ENCODE measurements at regions not wholly inside any gene's neighbourhood (a gene's known extent, or its start where the extent isn't known, plus 50 kb on each side); places are given as distances from the start of the nearest gene placed in this dataset.
A peak's percentile ranks its signal among the peaks of the same experiment; 100 is the strongest.

DNA sequence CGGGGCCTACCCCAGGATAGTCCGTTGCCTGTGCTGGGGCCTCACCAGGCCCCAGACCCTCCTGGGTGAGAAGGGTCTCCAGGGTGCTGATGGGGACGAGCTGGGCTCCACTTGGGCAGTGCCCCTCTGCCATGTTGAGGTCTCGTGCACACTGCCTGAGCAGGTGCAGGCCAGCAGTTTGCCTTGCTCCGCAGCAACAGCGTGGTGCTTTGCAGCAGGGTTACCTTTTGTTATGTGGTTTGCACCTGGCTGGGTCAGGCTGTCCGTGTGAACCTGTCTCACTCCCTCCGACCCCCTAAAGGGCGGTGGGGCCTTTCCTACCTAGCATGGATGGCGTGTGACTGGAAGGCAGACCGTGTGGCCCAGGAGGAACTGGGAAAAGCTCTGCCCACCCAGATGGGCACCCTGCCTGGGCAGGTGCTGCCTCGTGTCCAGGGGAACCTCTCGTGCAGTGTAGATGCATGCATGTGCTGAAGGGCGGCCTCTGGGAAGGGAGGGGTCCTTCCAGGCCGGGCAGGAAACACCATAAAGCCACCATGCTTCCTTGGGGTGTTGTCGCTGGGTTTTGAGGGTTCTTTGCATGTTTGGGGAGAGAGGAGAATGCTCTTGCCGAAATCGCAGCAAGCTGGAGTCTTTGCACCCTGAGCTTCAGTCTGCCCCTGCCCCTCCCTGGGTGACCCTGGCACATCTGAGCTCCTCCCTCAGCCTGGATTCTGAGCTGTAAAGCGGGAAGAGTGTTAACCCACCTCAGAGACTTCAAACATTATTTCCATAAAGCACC lies 75.4 kb upstream of the PPARA start:
- TF ChIP-seq, protein P1, sequence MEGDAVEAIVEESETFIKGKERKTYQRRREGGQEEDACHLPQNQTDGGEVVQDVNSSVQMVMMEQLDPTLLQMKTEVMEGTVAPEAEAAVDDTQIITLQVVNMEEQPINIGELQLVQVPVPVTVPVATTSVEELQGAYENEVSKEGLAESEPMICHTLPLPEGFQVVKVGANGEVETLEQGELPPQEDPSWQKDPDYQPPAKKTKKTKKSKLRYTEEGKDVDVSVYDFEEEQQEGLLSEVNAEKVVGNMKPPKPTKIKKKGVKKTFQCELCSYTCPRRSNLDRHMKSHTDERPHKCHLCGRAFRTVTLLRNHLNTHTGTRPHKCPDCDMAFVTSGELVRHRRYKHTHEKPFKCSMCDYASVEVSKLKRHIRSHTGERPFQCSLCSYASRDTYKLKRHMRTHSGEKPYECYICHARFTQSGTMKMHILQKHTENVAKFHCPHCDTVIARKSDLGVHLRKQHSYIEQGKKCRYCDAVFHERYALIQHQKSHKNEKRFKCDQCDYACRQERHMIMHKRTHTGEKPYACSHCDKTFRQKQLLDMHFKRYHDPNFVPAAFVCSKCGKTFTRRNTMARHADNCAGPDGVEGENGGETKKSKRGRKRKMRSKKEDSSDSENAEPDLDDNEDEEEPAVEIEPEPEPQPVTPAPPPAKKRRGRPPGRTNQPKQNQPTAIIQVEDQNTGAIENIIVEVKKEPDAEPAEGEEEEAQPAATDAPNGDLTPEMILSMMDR (conservative IDR thresholded peaks at IDR 0.05): no peak
- peak; percentile 42; the same call in 1 of the 2 replicates for TF ChIP-seq ZFX (IDR thresholded peaks at IDR 0.05)
- H3K27ac ChIP-seq: peak overlapping the region; percentile 100

DNA sequence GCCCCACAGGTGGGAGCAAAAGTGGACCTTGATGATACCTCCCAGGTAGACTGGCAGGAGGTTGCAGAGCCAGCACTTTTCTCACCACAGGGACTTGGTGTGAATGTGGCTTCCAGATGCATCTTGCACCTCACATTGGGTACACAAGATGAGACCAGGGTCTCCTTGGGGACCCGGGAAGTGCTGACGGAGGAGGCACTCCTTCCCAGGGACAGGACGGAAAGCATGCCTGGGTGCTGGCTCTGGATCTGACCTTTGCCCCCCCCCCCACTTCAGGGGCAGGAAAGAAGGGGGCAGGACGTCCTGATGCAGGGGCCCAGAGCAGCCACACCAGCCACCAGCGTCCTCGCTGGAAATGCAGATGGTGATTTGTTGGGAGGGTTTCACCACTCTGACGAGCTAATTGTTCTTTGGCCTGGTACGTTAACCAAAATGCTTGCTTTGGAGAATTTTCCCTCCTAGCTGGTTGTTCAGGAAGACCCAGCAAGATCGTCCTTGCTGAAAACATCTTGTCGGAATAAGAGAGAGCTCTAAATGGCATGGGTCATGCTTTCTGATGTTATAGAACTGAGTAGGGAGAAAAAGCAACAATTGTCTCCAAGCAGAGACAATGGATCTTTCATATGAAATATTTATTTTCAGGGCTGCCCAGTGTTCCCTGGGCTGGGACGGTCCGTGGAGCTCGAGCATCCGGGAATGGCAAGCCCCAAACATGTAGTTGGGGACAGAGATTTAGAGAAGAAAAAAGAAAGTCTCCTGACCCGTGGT lies 74.4 kb upstream of the PPARA start:
- peak overlapping the region; percentile 100 for H3K27ac ChIP-seq

GRCh38 chr22:46076651-46077339 lies 73.5 kb upstream of the PPARA start:
- peak; percentile 24; the same call in 1 of the 2 replicates for TF ChIP-seq ZFX (IDR thresholded peaks at IDR 0.05)
- TF ChIP-seq, protein P1 (conservative IDR thresholded peaks at IDR 0.05): no peak
- peak overlapping the region; percentile 100 for H3K27ac ChIP-seq

More for the DNA sequence above, 74.4 kb upstream of the PPARA start:
- TF ChIP-seq, protein P1 (conservative IDR thresholded peaks at IDR 0.05): no peak
- TF ChIP-seq ZFX (IDR thresholded peaks at IDR 0.05): no peak

DNA sequence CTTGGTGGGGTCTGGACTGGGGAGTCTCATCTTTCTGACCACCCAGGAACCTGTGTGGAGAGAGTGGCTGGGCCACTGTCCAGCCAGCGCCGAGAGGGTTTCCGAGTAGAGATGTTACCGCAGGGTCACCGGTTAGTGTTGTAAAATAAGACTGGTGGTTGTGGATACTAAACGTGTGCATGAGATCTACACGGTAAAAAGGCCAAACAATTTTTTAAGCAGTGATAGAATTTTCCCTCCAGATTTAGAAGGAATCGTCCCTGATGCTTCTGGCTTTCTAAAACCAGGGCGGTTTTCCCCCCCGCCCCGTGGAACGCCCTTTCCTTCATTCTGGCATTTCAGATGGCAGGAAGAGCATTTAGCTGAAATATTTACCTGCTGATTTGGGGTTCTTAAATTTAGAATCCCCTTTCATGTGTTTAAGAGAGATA lies 72.6 kb upstream of the PPARA start:
- H3K27ac ChIP-seq: peak overlapping the region; percentile 100
- no peak for TF ChIP-seq ZFX (IDR thresholded peaks at IDR 0.05)
- TF ChIP-seq, protein P1 (conservative IDR thresholded peaks at IDR 0.05): no peak

DNA sequence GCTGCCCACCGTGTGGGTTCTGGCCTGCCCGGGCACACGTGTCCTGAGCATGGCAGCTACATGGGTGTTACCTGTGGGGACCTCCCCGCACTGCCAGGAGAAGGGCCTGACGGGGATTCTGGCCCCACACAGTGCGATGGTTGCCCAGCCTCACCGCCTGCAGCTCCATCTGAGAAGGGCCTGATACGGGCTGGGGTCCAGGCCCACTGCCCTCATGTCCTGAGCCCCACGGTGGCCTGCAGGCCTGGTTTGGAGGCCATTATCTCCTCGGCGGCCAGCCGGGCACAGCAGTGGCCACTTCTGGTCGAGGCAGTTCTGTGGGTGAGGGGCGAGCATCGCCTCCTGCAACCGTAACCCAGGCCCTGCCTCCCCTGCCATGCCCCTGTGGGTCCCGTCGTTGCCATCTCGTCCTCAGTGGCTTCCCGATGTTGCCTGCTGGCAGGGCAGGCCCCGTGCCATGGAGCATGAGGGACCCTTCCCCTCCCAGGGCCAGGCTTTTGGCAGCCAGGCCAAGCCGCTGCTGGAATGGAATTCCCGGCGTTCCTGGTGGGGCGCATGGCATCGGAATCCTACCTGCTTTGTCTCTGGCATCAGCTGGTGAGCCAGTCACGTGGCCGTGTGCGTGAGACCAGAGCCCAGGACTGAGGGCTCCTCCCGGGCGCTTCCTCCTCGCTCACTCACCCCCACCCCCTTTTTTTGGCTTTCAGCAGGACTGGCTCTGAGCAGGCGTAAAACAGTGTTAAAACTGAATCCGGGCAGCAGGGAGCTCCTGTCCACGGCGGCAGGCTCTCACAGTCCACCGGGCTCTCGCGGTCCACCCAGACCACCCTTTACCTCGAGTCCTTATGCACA lies 71.9 kb upstream of the PPARA start:
- TF ChIP-seq, protein P1 (conservative IDR thresholded peaks at IDR 0.05): no peak
- peak; percentile 76 for TF ChIP-seq ZFX (IDR thresholded peaks at IDR 0.05)
- peak overlapping the region; percentile 100 for H3K27ac ChIP-seq

DNA sequence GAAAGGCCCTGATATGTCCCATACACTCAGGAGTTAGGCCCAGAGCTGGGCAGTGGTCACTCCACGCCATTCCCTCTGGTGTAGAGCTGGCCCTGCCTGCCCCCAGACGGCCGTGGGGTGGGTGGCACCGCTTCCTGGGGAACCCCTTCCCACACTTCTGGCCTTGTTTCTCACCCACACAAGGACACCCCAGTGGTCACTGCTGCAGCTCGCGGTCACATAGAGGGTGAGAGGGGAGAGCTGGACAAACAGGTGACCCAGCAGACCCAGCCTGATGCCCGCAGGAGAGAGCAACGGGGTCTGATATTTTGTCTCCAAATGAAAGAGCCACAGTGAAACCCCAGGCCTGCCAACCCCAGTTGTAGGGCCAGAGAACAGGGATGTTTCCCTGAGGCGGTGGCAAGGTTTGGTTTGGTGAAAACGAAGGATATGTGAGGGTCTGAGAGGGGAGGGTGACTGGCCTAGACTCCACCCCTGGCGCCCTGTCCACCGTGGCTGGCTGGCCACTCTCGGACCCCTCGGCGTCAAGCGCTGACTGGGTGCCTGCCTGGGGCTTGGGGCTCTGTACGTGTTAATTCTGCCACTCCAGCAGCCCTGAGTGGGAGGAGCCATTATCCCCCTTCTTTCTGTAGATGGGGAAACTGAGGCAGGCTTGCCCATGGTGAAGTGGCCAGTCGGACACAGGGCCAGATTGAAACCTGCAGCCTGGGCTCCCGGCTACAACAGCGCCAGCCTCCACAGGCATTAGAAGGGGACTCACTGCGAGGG lies 71.0 kb upstream of the PPARA start:
- TF ChIP-seq ZFX (IDR thresholded peaks at IDR 0.05): peak; percentile 3; the same call in 1 of the 2 replicates
- TF ChIP-seq, protein P1 (conservative IDR thresholded peaks at IDR 0.05): no peak
- H3K27ac ChIP-seq: peak overlapping the region; percentile 100

Measured in C4-2B (cell line).